ENCODE measurements at regions not wholly inside any gene's neighbourhood (a gene's known extent, or its start where the extent isn't known, plus 50 kb on each side); places are given as distances from the start of the nearest gene placed in this dataset.

- TF ChIP-seq CTCF (IDR thresholded peaks at IDR 0.05), result no peak
- no peak for TF ChIP-seq POLR2A (IDR thresholded peaks at IDR 0.05)
Observed at GRCh38 chr13:103517066-103517767, 451.0 kb upstream of the SLC10A2 start.
